ENCODE measurements at regions not wholly inside any gene's neighbourhood (a gene's known extent, or its start where the extent isn't known, plus 50 kb on each side); places are given as distances from the start of the nearest gene placed in this dataset.

GRCh38 chr4:97359826-97360225 lies 783.5 kb downstream of the STPG2 start:
- POLR2A ChIA-PET = no interaction called here
- H3K4me2 ChIP-seq (ENCODE audit: low read length) = no peak overlapping the region
- H3K27ac ChIP-seq (ENCODE audit: low read depth, low read length) = no peak overlapping the region
- H3K9ac ChIP-seq (ENCODE audit: low read length) = no peak overlapping the region
- RAD21 ChIA-PET (ENCODE audit: low non-redundant PET in 1 of 2, low total read pairs in 2 of 2, uncharacterized antibody in 2 of 2, unreplicated experiment in 2 of 2) = no interaction called here
- intact Hi-C loops (cut with micrococcal nuclease) = no loop called here
- H3K27me3 ChIP-seq (ENCODE audit: insufficient read depth, low read length) = no peaks in the 10 kb centered on the region
- ATAC-seq (no peak), DNase-seq (ENCODE audit: low read depth, low spot score) (no peak)
- BruUV-seq (replicated peaks) = no TSS peak
- no peak overlapping the region for H3K4me3 ChIP-seq (replicated peaks in 1 of 2; ENCODE audit: low read depth in 1 of 2, low read length in 2 of 2)
- H4K20me1 ChIP-seq (ENCODE audit: insufficient read depth) = no peaks in the 10 kb centered on the region
- no peaks in the 10 kb centered on the region for H3K36me3 ChIP-seq (ENCODE audit: control insufficient read depth in 1 of 2, insufficient read depth in 2 of 2, low read length in 2 of 2)
- no peaks in the 10 kb centered on the region for H3K4me1 ChIP-seq (ENCODE audit: control insufficient read depth in 1 of 2, insufficient read depth in 2 of 2, low read length in 2 of 2)
- no peaks in the 10 kb centered on the region for H3K79me2 ChIP-seq (ENCODE audit: insufficient read depth, low read length)
- H3K9me2 ChIP-seq (ENCODE audit: insufficient read depth) = no peaks in the 10 kb centered on the region
- no peak overlapping the region for H2AFZ ChIP-seq (ENCODE audit: low read depth, low read length, poor library complexity, severe bottlenecking)
- CTCF ChIA-PET = no interaction called here
- H3K9me3 ChIP-seq (ENCODE audit: control insufficient read depth in 1 of 2, insufficient read depth in 1 of 2, low read depth in 1 of 2, low read length in 2 of 2) = no peaks in the 10 kb centered on the region
- TF ChIP-seq CEBPB (IDR thresholded peaks at IDR 0.05; ENCODE audit: low read depth) = no peak
- no peak for TF ChIP-seq ZNF274 (IDR thresholded peaks at IDR 0.05; ENCODE audit: low read depth, low read length)
- no peak for TF ChIP-seq JUND (IDR thresholded peaks at IDR 0.05)
- no peak for TF ChIP-seq SIN3A (IDR thresholded peaks at IDR 0.05; ENCODE audit: low read depth)
- no peak for TF ChIP-seq ELF1 (IDR thresholded peaks at IDR 0.05; ENCODE audit: borderline replicate concordance, low read depth)
- TF ChIP-seq EGR1 (IDR thresholded peaks at IDR 0.05; ENCODE audit: low read depth) = no peak
- TF ChIP-seq EZH2phosphoT487 (IDR thresholded peaks at IDR 0.05; ENCODE audit: borderline replicate concordance) = no peak
- TF ChIP-seq EZH2 (IDR thresholded peaks at IDR 0.05) = no peak
- TF ChIP-seq YY1 (IDR thresholded peaks at IDR 0.05; ENCODE audit: extremely low read depth, insufficient replicate concordance, low read depth, low read length) = no peak
- TF ChIP-seq, protein P1, sequence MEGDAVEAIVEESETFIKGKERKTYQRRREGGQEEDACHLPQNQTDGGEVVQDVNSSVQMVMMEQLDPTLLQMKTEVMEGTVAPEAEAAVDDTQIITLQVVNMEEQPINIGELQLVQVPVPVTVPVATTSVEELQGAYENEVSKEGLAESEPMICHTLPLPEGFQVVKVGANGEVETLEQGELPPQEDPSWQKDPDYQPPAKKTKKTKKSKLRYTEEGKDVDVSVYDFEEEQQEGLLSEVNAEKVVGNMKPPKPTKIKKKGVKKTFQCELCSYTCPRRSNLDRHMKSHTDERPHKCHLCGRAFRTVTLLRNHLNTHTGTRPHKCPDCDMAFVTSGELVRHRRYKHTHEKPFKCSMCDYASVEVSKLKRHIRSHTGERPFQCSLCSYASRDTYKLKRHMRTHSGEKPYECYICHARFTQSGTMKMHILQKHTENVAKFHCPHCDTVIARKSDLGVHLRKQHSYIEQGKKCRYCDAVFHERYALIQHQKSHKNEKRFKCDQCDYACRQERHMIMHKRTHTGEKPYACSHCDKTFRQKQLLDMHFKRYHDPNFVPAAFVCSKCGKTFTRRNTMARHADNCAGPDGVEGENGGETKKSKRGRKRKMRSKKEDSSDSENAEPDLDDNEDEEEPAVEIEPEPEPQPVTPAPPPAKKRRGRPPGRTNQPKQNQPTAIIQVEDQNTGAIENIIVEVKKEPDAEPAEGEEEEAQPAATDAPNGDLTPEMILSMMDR (IDR thresholded peaks at IDR 0.05 in 2 of 3, conservative IDR thresholded peaks at IDR 0.05 in 1 of 3; ENCODE audit: borderline replicate concordance in 1 of 3, insufficient read depth in 1 of 3, low read depth in 2 of 3, low read length in 2 of 3) = no peak
- TF ChIP-seq POLR2AphosphoS5 (IDR thresholded peaks at IDR 0.05; ENCODE audit: low read depth, low read length) = no peak
- TF ChIP-seq SP1 (IDR thresholded peaks at IDR 0.05; ENCODE audit: low read depth) = no peak
- no peak for TF ChIP-seq SRF (IDR thresholded peaks at IDR 0.05; ENCODE audit: low read depth)
